ENCODE measurements at regions not wholly inside any gene's neighbourhood (a gene's known extent, or its start where the extent isn't known, plus 50 kb on each side); places are given as distances from the start of the nearest gene placed in this dataset.
"Not testable (repeated sequence)": the region's sequence is repeated elsewhere in the genome, so short reads cannot be mapped to it uniquely, and the experiment has no call there.

DNA sequence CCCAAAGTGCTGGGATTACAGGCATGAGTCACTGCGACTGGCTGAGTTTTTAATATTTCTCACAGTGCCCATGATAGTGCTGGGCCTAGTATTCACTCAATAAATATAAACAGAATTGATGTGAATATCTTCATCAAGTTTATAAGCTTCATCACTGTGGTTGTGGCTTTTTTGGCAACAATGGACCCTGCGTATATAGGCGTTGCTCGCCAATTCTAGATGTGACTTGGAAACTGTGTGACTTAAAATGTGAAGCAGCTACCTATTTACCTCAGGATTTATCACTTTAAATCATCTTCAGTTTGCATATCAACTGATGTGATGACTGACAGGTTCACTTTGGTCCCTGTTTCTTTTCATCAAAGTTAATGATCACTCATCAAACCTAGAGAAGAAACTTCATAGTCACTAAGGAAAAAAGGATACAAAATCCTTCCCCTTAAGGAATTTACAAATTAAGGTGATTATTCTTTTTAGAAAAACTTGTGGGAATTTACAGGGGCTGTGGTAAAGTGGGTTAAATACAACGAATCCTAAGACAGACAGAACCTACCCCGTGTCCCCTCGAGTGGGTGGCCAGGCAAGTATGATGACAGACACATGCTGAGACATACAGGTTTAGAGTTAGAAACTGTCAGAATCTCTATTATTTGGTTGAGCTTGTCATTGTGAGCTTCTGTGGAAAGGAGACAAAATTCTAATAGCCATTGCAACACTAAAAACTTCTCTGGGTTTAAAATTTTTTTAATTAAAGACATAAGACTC lies 101.3 kb downstream of the AKAP11 start:
- DNase-seq (ENCODE audit: low read depth), result no peak

DNA sequence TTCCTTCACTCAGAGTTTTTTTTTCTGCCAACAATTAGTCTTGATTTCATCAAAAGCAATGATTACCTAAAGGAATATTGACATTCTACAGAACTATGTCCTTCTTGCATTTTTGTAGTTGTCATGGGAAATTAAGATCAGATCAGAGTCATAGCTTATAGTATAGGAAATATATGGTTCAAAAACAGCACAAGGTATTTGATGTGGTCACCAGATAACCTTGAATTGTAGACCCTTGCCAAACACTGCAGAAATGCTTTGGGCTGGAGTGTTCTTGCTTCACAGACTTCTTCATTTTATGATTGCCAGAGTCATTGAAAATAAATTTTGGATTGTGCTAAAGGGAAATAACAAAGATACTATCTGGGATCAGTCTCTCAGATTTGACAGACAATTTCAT lies 103.7 kb downstream of the AKAP11 start:
- DNase-seq (ENCODE audit: low read depth), result no peak

DNA sequence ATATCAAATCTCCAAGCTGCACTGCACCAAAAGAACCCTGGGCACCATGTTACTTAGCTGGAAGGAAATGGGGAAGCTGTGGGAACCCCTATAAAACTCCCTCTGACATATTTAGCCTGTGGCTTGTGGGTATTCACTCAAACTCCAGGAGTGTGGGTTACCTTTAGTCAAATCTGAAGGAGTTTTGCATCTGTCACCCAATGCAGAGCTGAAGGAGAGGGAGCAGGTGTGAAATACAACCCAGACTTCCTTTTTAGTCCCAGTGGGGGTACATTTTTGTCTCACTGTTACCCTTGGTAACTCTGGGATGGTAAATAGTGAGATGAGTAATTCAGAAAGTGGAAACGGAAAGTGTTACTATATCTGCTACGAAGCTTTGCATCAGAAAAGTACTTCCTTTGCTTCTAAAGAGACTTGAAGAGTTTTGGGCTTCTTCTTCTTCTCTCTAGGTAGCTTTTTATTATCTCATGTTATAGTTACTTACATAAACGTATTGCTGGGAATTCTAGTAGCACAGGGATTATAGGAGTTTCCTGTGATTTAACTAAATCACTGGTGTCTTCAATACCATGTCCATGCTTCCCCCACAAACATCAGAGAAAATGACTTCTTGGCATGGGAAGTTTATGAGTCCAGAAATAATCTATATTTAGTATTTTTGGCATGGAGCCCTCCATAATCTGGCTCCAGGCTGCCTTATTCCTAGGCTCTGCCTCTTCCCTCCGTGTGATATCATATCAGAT lies 105.9 kb downstream of the AKAP11 start:
- no peak for DNase-seq (ENCODE audit: low read depth)

DNA sequence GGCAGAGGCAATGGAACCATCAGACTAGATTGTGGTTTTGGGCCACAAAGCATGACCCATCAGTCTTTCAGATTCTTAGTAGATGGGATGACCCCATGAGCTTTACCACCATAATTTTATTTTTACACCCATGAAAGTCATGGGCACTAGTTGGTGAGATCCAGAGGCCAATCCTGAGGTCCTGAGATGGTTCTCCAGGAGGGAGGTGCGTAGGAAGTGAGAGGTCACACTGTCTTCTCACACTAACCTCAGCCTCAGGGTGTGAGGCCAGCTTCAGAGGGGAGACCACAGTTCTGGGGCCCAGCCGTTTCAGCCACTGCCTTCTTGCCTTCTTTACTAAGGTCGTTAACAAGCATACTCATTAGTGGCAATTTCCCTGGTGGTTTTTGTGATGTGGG lies 106.4 kb downstream of the AKAP11 start:
- DNase-seq (ENCODE audit: low read depth), result no peak

DNA sequence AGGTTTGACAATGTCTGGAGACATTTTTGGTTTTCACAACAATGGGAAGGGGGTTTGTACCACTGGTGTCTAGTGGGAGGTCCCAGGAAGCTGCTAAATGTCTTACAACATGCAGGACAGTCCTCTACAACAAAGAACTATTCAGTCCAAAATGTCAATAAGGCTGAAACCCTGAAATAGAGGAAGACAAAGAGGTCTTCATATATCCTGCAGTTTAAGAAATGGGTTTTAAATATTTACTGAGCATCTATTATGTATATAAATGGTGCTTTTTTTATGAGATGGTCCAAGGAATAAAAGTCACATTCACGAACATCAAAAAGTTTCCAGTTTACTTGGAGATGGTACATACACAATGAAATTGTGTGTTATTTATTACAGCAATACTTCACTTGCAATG lies 107.3 kb downstream of the AKAP11 start:
- DNase-seq (ENCODE audit: low read depth), result no peak

DNA sequence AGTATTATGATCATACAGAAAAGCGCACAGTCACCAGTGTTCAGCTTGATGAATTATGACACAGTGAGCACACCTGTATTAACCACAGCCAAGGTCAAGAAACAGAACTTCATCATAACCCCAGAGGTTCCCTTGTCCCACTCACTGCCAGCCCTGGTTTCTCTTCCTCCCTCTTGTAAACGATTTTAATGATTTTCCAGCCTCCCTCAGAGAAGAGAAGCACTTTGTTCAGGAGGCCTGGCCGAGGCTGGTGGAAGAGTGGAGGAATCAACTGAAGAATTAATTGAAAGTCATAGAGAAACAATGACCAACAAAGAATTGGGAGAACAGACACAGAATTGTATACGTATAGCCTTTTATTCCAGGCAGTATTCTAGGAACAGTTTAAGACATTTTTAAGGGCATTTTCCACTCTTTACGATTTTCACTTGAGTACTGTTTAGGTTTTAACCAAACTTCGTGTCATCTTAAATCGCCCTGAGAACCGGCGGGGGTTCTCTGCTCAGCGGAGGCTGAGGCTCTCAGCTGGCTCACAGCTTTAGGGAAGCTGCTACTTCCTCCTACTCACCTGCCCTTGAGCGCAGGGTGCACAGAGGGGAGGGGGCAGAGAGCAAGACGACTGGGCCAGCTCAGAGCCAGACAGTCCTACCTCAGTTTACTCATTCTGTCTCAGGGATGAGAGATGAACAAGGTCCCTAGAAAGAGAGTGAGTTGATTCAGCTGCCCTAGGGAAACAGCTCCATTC lies 108.6 kb downstream of the AKAP11 start:
- DNase-seq (ENCODE audit: low read depth), result no peak

DNA sequence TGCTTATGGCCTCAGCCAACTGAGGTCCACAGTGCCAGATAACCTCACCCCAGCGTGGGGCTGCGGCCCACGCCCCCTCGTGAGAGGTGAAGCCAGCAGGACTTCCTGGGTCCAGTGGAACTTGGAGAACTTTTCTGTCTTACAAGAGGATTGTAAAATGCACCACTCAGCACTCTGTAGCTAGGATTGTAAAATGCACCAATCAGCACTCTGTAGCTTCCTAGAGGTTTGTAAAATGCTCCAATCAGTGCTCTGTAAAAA lies 109.1 kb downstream of the AKAP11 start:
- no peak for DNase-seq (ENCODE audit: low read depth)

DNA sequence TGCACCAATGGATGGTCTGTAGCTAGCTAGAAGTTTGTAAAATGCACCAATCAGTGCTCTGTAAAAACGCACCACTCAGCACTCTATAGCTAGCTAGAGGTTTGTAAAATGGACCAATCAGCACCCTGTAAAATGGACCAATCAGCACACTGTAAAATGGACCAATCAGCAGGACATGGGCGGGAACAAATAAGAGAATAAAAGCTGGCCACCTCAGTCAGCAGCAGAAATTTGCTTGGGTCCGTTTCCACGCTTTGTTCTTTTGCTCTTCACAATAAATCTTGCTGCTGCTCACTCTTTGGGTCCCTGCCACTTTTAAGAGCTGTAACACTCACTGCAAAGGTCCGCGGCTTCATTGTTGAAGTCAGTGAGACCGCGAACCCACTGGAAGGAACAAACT lies 109.5 kb downstream of the AKAP11 start:
- not testable (repeated sequence) for DNase-seq (ENCODE audit: low read depth)

DNA sequence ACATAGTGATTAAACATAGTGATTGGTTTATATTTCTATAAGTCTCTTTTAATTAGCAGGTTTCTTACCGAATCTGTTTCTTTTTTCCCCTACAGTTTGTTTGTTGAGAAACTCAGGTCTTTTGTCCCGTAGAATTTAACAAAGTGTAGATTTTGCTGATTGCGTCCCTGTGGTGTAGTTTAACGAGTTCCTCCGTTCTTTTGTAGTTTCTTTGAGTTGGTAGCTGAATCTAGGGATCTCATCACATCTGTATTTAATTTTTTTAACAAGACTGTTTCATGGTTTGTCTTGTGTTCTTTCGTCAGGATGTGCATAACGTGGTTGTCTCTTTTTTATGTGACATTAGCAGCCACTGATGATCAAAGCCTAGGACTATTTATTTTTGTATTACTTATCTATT lies 111.1 kb downstream of the AKAP11 start:
- DNase-seq (ENCODE audit: low read depth), result no peak

DNA sequence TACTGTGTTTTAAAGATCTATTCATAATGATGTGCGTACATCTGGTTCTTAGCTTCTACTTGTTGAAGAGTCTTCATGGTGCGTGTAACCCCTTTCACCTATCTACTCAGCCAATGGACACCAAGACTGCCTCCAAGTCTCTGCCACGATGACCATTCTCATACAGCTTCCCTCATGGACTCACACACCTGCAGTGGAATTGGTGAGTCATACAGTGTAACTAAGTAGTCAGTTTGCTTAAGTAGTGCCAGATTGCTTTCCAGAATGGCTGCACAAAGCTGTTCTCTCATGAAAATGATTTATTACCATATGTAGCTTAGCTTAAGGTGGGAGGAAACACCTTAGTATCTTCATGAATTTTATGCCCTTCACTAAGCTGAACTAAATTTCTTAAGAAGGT lies 112.3 kb downstream of the AKAP11 start:
- DNase-seq (ENCODE audit: low read depth), result no peak

DNA sequence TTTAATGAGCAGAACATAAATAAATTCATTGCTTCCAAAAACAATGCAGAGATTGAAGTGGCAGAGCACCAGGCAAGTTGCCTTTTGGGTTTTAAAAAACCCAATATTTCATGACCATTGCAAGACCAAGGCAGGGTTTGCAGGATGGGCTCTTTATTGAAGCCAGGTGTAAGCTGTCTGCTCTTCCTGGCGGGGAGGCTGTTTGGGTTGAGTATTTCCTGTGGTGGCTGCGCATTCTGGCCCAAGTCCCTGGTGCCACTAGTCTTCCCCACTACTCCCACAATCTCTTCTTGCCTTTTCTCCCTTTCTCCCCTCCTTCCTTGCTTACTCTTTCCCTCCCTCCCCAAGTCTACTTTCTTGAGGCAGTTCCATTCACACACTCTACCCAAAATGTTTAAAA lies 116.4 kb downstream of the AKAP11 start:
- DNase-seq (ENCODE audit: low read depth), result no peak

DNA sequence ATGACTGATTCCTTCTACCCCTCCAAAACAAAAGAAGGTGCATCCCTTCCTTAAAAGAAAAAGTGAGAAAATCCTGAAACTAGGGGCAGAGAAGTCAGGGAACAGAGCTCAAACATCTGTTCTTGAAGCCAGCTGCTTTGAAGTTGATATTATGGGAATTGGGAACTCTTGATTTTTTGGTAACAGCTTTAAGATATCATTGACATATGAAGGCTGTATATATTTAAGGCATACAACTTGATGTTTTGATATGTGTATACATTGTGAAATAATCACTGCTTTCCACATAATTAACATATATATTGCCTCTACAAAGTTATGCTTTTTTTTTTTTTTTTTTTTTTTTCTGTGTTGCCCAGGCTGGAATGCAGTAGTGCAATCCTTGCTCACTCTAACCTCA lies 117.1 kb downstream of the AKAP11 start:
- no peak for DNase-seq (ENCODE audit: low read depth)

DNA sequence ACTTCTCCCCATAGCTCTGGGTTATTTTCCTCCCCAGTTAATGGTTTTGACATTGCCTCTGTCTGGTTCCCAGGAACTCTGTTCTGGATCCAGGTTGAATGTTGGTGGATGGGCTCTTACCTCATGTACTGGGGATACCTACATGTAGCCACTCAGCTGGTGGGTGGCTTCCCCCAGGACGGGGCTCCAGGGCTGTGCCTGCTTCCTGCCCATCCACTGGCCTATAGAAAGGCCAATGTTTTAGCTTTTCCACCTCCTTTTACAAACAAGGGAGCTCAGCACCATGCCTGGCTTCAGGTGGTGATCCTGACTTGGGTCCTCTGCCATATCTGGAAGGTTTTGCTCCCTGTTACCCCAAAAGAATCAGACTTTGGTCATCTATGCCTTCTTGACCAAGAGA lies 120.2 kb downstream of the AKAP11 start:
- no peak for DNase-seq (ENCODE audit: low read depth)

DNA sequence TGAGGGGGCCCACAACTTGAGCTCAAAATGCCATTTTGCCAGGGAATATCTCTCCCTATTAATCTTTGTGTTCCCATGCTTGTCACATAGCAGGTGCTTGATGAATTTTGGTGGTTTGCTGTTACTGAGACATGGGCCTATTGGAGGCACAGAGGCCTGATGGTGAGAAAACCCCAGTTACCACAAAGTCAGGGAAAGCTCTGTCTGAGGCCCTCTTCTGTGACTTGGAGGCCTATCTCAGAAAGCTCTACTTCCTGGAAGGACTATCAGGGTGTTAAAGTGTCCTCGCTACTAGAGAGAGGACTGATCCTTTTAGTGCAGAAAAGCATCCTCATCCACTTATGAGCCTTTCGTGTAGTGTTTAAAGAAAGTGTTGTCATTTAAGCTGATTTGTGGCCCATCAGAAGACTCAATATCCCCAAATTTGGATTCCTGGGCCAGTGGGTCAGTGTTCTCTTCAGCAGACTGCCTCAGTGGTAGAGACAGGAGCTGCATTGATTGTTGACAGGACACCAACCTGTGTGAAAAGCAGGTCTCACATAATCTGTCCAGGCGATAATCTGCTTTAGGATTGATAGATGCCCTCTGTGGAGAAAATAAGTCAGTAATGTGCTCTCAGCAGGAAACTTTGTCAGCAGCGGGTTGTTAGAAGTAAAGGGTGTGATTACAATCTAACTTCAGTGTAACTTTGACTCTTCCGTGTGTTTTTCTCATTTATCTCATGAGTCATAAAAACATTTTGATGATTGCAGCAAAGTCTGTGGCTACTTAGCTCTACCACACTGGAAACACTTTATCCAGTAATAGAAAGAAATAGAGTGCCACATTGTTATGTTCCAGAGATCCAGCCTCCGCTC lies 121.0 kb downstream of the AKAP11 start:
- DNase-seq (ENCODE audit: low read depth), result no peak

DNA sequence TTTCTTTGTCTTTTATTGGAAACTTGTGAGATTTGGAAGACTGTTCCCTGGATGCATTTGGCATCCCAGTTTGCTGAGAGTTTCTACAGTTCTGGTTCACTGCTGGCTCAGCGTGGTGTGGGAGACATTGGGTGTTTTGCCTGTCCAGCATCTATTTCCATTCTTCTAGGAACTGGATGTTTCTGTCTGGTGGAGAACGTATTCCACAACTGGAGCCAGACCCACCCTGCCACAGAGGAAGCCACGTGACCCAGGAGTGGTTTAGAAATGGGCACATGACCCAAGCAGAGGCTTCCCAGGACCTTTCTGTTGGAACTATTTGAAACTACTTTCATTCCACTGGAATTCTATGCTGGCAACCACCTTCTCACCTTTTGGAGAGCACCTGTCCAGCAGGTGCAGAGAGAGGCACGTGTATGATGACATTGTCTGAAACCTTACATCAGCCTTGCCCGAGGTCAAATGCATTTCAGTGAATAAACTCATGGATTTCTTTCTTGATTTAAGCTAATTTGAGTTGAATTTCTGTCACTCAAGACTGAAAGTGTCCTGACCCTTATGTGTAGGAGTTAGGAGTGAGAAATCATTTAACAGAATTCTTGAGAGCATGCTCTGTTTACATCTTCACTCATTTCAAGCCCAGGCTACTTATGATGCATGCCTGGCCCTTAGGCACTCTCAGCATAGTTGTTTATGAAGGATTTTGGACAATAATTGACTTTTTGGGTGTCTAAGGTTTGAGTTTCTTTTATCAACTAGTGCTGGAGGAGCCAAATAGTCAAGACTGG lies 121.8 kb downstream of the AKAP11 start:
- DNase-seq (ENCODE audit: low read depth), result no peak

DNA sequence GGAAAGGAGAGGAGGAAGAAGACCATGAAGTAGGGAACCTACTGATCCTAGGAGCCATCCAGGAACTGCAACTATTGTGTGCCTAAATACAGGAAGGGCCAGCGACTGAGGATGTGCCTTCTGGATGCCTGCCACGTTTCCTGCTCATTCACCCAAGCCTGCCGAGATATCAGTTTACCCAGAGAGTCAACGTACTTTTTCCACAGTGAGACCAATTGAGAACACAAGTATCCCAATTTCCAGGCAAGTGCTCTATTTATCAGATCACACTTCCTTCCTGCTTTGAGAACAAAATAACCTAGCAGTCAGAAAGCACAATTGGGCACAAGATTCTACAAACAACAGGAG lies 122.4 kb downstream of the AKAP11 start:
- DNase-seq (ENCODE audit: low read depth), result no peak

DNA sequence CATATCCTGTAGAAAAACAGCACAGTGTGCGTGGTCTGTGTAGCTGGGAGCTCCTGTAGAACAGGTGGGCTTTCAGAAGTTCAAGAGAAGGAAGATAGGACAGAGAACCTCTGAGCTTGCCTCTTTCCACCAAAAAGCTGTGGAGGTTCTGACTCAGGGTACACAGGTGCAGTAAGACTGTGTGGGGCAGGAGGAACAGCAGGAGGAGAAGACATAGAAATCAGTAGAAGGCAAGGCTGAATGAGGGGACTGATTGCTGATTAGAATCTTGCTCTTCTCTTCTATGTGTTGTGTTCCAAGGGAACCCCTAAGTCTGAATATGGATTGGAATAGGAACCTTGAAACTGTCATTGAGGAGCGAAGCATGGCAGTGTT lies 122.7 kb downstream of the AKAP11 start:
- no peak for DNase-seq (ENCODE audit: low read depth)

DNA sequence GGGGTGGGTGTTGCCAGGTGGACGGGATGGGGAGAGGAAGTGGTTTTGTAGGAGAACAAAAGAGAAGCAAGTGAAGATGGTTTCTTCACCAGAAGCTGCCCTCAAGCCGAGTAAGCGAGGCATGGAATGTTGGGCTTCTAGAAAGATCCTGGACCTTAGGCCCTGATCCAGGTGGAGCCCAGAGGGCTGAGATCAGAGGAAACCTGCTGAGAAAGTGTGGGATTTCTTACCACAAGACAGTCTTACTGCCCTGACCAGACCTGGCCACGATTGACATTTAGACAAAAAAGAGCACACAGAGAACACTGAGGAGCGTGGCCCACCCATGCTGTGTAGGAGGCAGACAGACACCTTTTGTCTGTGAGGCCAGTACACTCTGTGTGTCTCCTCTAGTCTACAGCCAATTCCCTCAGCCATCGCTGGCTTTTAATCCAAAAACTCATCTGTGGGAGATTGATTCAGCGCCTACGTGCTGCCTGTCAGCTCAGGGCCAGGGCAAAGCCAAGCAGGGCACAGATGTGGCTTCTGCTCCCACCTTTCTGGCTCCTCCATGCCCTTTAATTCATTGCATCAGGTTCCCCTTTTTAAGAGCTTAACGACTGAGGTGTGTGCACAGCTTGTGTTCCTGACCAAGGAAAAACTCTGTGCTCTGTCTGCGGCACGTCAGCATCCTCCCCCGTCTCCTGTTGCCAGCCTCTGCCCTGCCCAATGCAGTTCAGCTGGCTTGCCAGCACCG lies 123.3 kb downstream of the AKAP11 start:
- DNase-seq (ENCODE audit: low read depth), result no peak

DNA sequence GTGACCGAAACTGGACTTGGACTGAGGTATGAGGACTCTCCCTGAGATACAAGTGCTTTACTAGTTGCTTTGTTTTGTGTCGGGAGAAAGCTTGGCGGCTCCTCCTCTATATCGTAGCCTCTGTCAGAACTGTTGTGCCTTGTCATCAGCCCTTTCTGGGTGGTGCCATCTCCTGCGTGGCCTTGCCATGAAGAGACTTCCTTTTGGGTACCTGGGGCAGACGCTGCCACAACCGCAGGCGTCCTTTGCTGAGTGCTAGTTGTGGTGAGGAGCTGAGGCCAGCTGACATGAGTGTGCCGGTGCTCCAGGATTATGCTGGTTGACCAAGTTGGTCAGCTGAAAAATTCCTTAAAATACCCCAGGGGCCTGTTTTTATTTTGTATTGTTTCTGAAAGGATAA lies 124.5 kb downstream of the AKAP11 start:
- no peak for DNase-seq (ENCODE audit: low read depth)

DNA sequence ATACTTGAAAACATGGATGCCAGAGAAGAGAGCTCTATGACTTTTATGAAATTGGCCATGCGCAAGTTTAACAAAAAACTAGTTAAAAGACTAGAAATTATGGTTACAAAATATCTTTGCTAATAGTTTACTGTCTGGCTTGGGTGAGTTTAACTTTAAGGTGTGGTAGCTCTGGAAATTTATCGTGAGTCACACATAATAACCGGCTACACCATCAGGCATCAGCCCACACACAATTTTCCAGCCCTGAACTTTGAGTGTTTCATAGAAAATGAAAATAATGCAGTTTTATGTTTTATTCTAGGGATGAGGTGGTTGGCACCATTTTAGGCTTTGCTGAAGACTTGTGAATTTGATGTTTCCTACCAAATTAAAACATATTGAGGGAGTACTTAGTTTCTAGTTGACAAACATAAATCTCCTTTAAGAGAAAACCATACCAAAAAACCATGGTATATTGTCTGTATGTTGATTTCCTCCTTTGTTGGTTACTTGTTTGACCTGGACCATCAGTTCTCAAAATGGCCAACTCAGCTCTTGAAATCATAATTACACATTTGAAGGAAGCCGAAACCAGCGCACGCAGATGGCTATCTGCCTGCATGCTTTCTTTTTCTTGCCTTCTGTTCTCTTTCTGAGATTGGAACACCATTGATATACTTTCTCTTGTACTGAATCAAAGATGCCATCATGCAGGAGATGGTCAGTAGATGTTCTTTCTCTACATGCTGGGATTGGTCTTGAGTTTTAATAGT lies 125.1 kb downstream of the AKAP11 start:
- DNase-seq (ENCODE audit: low read depth), result no peak

Measured in GM04503 (cell line).